ENCODE measurements at regions not wholly inside any gene's neighbourhood (a gene's known extent, or its start where the extent isn't known, plus 50 kb on each side); places are given as distances from the start of the nearest gene placed in this dataset.

DNA sequence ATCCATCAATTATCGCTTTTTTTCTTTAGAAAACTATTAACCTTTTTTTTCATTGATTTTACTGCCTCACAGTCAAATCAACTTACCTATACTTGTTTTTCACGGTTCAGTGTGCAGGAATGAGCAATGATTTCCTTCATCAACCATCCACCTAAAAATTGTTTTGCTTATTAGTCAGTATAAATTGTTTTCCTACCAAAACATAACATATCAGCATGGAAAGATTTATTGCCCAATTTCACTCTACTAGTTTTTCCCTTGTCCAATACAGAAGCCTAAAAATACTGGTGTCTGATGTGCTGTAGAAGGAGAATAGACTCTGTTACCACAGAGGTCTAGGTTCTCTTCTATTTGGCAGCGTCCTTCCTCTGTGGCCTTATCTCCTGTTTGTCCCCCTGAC is 558.2 kb upstream of the CITED2 start:
- no peaks in the 10 kb centered on the region for H3K27me3 ChIP-seq (ENCODE audit: low read length)
- TF ChIP-seq CTCF (IDR thresholded peaks at IDR 0.05; ENCODE audit: insufficient read depth, low read length, poor library complexity, severe bottlenecking) (no peak), EZH2phosphoT487 (conservative IDR thresholded peaks at IDR 0.05; ENCODE audit: low read length) (no peak)
- no peak overlapping the region for H3K27ac ChIP-seq (ENCODE audit: low read depth, low read length)
- H3K4me3 ChIP-seq (ENCODE audit: insufficient read depth, low read length, poor library complexity, severe bottlenecking) = no peak overlapping the region
- H4K20me1 ChIP-seq (ENCODE audit: low read depth, low read length) = no peaks in the 10 kb centered on the region
- H3K4me2 ChIP-seq (ENCODE audit: low read depth, low read length, poor library complexity, severe bottlenecking) = no peak overlapping the region
- no peaks in the 10 kb centered on the region for H3F3A ChIP-seq (ENCODE audit: insufficient read depth)
- no peaks in the 10 kb centered on the region for H3K79me2 ChIP-seq (ENCODE audit: insufficient read depth, low read length)
- no peak overlapping the region for H2AFZ ChIP-seq (ENCODE audit: low read depth, low read length, severe bottlenecking)
- no peak overlapping the region for H3K9ac ChIP-seq (ENCODE audit: low read length)
- H3K36me3 ChIP-seq (ENCODE audit: low read length) = no peaks in the 10 kb centered on the region
- H3K9me3 ChIP-seq (ENCODE audit: insufficient read depth, low read length) = no peaks in the 10 kb centered on the region
- no peaks in the 10 kb centered on the region for H3K9me2 ChIP-seq (replicated peaks; ENCODE audit: insufficient read depth, low read length)

DNA sequence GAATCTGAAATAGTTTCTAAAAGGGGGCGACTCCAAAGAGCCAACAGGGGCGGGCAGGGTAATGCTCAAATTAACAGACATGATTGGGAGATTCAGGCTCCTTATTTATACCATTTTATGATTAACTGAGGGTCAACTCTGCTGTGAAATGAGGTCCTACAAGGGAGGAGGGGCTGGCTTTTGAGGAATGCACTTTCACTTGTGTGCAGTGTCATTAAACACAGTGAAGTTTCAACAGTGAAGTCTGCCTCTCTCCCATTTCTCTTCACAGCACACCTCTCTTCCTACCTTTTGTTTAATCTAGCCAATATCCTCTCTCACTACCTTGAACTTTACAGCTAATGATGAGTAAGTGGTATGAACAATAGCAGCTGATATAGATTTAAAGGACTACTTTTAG is 557.3 kb upstream of the CITED2 start:
- Histone ChIP-seq H3K36me3 (ENCODE audit: low read length) (no peaks in the 10 kb centered on the region), H3K9me2 (replicated peaks; ENCODE audit: insufficient read depth, low read length) (no peaks in the 10 kb centered on the region), H2AFZ (ENCODE audit: low read depth, low read length, severe bottlenecking) (no peak overlapping the region), H3K27me3 (ENCODE audit: low read length) (no peaks in the 10 kb centered on the region), H3K9me3 (ENCODE audit: insufficient read depth, low read length) (no peaks in the 10 kb centered on the region), H3F3A (ENCODE audit: insufficient read depth) (no peaks in the 10 kb centered on the region), H3K9ac (ENCODE audit: low read length) (no peak overlapping the region), H3K4me2 (ENCODE audit: low read depth, low read length, poor library complexity, severe bottlenecking) (no peak overlapping the region), H3K27ac (ENCODE audit: low read depth, low read length) (no peak overlapping the region), H3K79me2 (ENCODE audit: insufficient read depth, low read length) (no peaks in the 10 kb centered on the region), H4K20me1 (ENCODE audit: low read depth, low read length) (no peaks in the 10 kb centered on the region), H3K4me3 (ENCODE audit: insufficient read depth, low read length, poor library complexity, severe bottlenecking) (no peak overlapping the region)
- no peak for TF ChIP-seq CTCF (IDR thresholded peaks at IDR 0.05; ENCODE audit: insufficient read depth, low read length, poor library complexity, severe bottlenecking)
- no peak for TF ChIP-seq EZH2phosphoT487 (conservative IDR thresholded peaks at IDR 0.05; ENCODE audit: low read length)

DNA sequence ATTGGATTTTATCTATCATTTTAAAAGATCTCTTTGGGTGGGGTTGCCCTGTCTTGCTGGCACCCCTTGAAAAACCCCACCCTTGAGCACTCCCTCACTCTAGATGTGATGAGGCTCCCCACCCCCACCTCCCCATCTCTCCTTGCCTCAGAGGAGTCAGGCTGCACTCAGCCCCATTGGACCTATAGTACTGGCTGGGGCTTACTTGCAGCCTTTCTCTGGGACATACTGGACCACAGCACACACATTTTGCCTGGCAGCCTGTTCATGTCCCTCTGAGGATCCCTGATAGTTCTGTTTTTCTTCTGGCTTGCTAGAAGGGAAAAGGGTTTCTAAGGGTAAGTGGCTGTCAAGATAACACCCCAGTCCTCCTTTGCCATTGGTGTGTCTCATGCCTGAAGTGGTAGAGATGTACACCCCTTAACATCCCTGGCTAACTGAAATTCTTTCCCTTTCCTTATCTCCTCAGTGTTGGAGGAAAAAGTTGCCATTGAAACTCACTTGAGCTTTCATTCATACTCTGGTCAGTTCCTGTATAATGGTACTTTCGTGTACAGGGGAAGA is 553.4 kb upstream of the CITED2 start:
- TF ChIP-seq EZH2phosphoT487 (conservative IDR thresholded peaks at IDR 0.05; ENCODE audit: low read length) (no peak), CTCF (IDR thresholded peaks at IDR 0.05; ENCODE audit: insufficient read depth, low read length, poor library complexity, severe bottlenecking) (no peak)
- H3K36me3 ChIP-seq (ENCODE audit: low read length) = no peaks in the 10 kb centered on the region
- H3K79me2 ChIP-seq (ENCODE audit: insufficient read depth, low read length) = no peaks in the 10 kb centered on the region
- H4K20me1 ChIP-seq (ENCODE audit: low read depth, low read length) = no peaks in the 10 kb centered on the region
- no peaks in the 10 kb centered on the region for H3K9me2 ChIP-seq (replicated peaks; ENCODE audit: insufficient read depth, low read length)
- no peaks in the 10 kb centered on the region for H3K9me3 ChIP-seq (ENCODE audit: insufficient read depth, low read length)
- H3K27ac ChIP-seq (ENCODE audit: low read depth, low read length) = no peak overlapping the region
- no peak overlapping the region for H3K9ac ChIP-seq (ENCODE audit: low read length)
- no peaks in the 10 kb centered on the region for H3K27me3 ChIP-seq (ENCODE audit: low read length)
- no peak overlapping the region for H3K4me3 ChIP-seq (ENCODE audit: insufficient read depth, low read length, poor library complexity, severe bottlenecking)
- no peak overlapping the region for H3K4me2 ChIP-seq (ENCODE audit: low read depth, low read length, poor library complexity, severe bottlenecking)
- H3F3A ChIP-seq (ENCODE audit: insufficient read depth) = no peaks in the 10 kb centered on the region
- no peak overlapping the region for H2AFZ ChIP-seq (ENCODE audit: low read depth, low read length, severe bottlenecking)
